NB4 (cell line): ENCODE measurements at regions not wholly inside any gene's neighbourhood (a gene's known extent, or its start where the extent isn't known, plus 50 kb on each side); places are given as distances from the start of the nearest gene placed in this dataset.

Experiments
- DNase-seq: peaks from one replicate; pipeline ENCODE4 v3.0.0; 2010; ENCODE audit warnings: low read depth
- H3K4me3 ChIP-seq: one replicate; pipeline ENCODE4 v1.5.1; 2011; ENCODE audit warnings: mild to moderate bottlenecking, low read depth, low read length, moderate library complexity
- CTCF ChIP-seq: IDR thresholded peaks from one replicate; pipeline ENCODE4 v1.5.1; 2012; ENCODE audit warnings: low read depth, low read length
- MAX ChIP-seq: IDR thresholded peaks from 2 replicates; pipeline ENCODE4 v1.6.1; 2011; ENCODE audit warnings: low read depth, low read length
- MYC ChIP-seq: IDR thresholded peaks from 2 replicates; pipeline ENCODE4 v1.6.1; 2011; ENCODE audit warnings: low read depth, low read length
- POLR2A ChIP-seq: IDR thresholded peaks from 2 replicates; pipeline ENCODE4 v1.6.1; 2011; ENCODE audit warnings: mild to moderate bottlenecking; ENCODE audit not compliant: insufficient read length; ENCODE audit errors: extremely low read depth

GRCh38 chr11:119780222-119780953 lies 51.4 kb upstream of the NECTIN1 start:
- no peak for DNase-seq
- TF ChIP-seq MYC: no peak
- TF ChIP-seq POLR2A: no peak
- no peak for TF ChIP-seq MAX
- no peak for TF ChIP-seq CTCF
- H3K4me3 ChIP-seq: no peak overlapping the region

GRCh38 chr11:119779195-119780071 lies 50.4 kb upstream of the NECTIN1 start:
- no peak overlapping the region for H3K4me3 ChIP-seq
- no peak for TF ChIP-seq MAX
- no peak for TF ChIP-seq MYC
- DNase-seq: no peak
